Central memory CD8-positive, alpha-beta T cell (primary cell): ENCODE measurements at regions not wholly inside any gene's neighbourhood (a gene's known extent, or its start where the extent isn't known, plus 50 kb on each side); places are given as distances from the start of the nearest gene placed in this dataset.

Experiments used
- ATAC-seq: fragments of 150-1000 bp; cut with Tn5 transposase; replicated peaks from 2 replicates; pipeline ENCODE4 v1.10.0; 2022; ENCODE audit warnings: mild to moderate bottlenecking, moderate FRiP score, moderate number of reproducible peaks; ENCODE audit not compliant: poor library complexity, severe bottlenecking; ENCODE audit errors: extremely low read depth
- DNase-seq, 2 donors: peaks; one replicate each; pipeline ENCODE4 v3.0.0; 2021; ENCODE audit warnings: low spot score in 2 of 2
- H3K27ac Mint-ChIP-seq: one replicate; pipeline ENCODE4 v1.8.0; 2022; ENCODE audit warnings: low read depth, mild to moderate bottlenecking, moderate library complexity, mixed read lengths
- H3K27me3 Mint-ChIP-seq: one replicate; pipeline ENCODE4 v1.8.0; 2022; ENCODE audit warnings: mixed read lengths
- H3K36me3 Mint-ChIP-seq: one replicate; pipeline ENCODE4 v1.8.0; 2022; ENCODE audit warnings: mild to moderate bottlenecking, moderate library complexity, mixed read lengths; ENCODE audit not compliant: insufficient read depth
- H3K4me1 Mint-ChIP-seq: one replicate; pipeline ENCODE4 v1.8.0; 2022; ENCODE audit warnings: mixed read lengths
- H3K4me3 Mint-ChIP-seq: one replicate; pipeline ENCODE4 v1.8.0; 2022; ENCODE audit warnings: mild to moderate bottlenecking, moderate library complexity, mixed read lengths
- H3K9me3 Mint-ChIP-seq: one replicate; pipeline ENCODE4 v1.8.0; 2022; ENCODE audit warnings: mixed read lengths

GRCh38 chr16:86327321-86327720, 183.0 kb upstream of the FOXF1 start:
- Mint-ChIP-seq H3K4me3 (no peak overlapping the region), H3K27ac (no peak overlapping the region), H3K36me3 (peaks cover 1% of the 10 kb centered on the region), H3K4me1 (no peaks in the 10 kb centered on the region), H3K27me3 (peaks cover 41% of the 10 kb centered on the region), H3K9me3 (no peaks in the 10 kb centered on the region)
- ATAC-seq (no peak), DNase-seq (no peak)

GRCh38 chr16:86330906-86331305, 179.4 kb upstream of the FOXF1 start:
- ATAC-seq: no peak
- no peaks in the 10 kb centered on the region for H3K9me3 Mint-ChIP-seq
- no peak overlapping the region for H3K4me3 Mint-ChIP-seq
- no peak overlapping the region for H3K27ac Mint-ChIP-seq
- H3K27me3 Mint-ChIP-seq: peaks cover 59% of the 10 kb centered on the region
- H3K36me3 Mint-ChIP-seq: no peaks in the 10 kb centered on the region
- DNase-seq: no peak
- H3K4me1 Mint-ChIP-seq: no peaks in the 10 kb centered on the region

DNA sequence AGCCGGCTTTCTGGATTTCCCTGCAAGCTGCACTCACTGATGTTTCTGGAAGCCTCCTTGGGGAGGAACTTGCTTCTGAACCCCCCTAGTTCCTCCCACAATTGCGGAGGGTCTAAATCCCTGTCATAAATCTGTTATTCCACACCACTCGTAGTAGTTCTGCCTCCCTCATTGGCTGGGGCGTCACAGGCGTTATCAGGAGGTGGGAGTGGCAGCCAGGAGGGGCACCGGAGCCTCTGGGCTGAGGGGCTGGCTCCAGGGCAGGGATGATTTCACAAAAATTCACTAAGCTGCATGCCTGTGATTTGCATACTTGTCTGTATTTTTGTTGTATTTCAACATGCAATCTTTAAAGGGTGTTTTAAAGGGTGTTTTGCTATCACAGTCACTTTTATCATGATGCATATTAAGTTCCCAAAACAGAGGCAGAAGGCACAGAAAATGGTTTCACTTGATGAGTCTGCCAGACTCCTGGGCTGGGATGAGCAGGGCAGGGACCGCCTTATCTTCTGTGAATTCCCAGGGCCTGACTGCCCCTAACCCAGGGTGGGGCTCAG, 176.2 kb upstream of the FOXF1 start:
- Mint-ChIP-seq H3K36me3 (no peaks in the 10 kb centered on the region), H3K27me3 (peaks cover 52% of the 10 kb centered on the region), H3K9me3 (peaks cover 6% of the 10 kb centered on the region), H3K27ac (no peak overlapping the region), H3K4me1 (no peaks in the 10 kb centered on the region), H3K4me3 (no peak overlapping the region)
- DNase-seq (no peak), ATAC-seq (no peak)

- Mint-ChIP-seq H3K27ac (no peak overlapping the region), H3K4me1 (no peaks in the 10 kb centered on the region), H3K9me3 (peaks cover 10% of the 10 kb centered on the region), H3K27me3 (peaks cover 54% of the 10 kb centered on the region), H3K36me3 (no peaks in the 10 kb centered on the region), H3K4me3 (no peak overlapping the region)
- ATAC-seq (no peak), DNase-seq (no peak)
Measured at GRCh38 chr16:86335266-86336172, 174.8 kb upstream of the FOXF1 start.

DNA sequence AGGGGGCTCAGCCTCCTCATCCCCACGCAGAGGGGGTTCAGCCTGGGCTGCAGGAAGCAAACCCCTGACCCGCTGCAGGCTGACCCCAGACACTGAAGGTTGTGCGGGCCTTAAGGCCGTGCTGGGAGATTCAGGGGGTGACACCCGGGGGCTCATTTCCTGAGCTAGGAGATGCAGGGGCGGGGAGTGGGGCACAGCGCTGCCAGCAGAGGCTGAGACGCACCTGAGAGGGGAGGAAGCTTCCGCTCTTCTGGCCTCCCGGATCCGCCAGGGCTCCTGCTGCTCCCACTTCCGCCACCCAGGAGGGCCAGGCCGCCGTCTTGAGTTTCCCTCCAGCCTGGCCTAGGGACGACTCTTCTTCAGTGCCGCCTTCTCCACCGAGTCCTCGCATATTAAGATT, 173.2 kb upstream of the FOXF1 start:
- peaks cover 10% of the 10 kb centered on the region for H3K9me3 Mint-ChIP-seq
- ATAC-seq (no peak), DNase-seq (no peak)
- no peak overlapping the region for H3K4me3 Mint-ChIP-seq
- H3K4me1 Mint-ChIP-seq: no peaks in the 10 kb centered on the region
- H3K27ac Mint-ChIP-seq: no peak overlapping the region
- H3K36me3 Mint-ChIP-seq: no peaks in the 10 kb centered on the region
- peaks cover 64% of the 10 kb centered on the region for H3K27me3 Mint-ChIP-seq

DNA sequence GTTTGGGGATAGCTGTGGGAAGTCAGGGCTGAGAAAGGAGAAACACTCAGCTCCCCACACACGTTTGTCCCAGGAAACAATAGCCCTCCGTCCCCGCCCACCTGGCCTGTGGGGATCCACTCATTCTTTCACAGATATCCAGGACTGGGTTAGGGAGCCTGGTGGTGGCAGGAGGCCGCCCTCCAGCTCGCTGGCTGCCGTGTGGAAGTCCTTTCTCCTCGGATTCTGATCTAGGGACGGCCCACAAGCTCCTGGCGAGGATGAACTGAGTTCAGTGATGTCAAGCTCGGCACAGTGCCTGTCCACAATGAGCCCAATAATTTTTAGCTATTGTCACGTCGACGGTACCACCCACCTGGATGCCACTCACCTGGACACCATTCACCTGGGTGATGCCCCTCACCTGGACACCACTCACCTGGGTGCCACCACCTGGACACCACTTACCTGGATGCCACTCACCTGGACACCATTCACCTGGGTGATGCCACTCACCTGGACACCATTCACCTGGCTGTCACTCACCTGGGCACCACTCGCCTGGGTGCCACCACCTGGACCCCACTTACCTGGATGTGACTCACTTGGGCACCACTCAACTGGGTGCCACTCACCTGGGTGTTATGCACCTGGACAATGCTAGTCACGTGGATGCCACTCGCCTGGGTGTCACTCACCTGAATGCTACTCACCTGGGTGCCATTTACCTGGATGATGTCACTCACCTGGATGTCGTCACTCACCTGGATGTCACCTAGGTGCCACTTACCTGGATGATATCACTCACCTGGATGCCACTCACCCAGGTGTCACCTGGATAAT, 172.5 kb upstream of the FOXF1 start:
- no peak for ATAC-seq

DNA sequence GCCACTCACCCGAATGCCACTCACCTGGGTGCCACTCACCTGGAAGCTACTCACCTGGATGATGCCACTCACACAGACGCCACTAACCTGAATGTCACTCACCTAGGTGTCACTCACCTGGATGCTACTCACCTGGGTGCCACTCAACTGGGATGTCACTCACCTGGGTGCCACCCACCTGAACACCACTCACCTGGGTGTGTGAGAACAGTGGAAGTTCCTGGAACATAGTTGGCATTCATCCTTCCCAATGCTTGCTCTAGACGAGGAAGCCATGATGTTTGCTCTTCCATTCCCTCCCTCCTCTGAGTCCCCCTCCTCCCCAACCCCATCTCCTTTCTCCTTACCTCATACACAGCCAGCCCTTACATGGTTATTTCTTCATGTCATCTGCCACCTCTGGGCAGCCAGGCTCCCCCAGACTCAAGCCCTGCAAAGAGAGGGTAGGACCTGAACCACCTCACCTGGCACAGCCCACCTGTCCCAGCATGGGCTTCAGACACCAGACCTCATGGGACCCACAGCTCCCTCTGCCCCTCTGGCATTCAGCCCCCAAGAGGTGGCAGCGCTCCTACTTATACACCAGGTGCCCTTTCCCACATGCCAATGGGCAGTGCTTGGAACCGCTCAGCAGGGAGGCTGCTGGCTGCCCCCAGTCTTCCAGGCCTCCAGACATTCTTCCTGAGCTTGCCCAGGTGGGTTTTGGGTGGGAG, 171.8 kb upstream of the FOXF1 start:
- peak overlapping the region; percentile 66 for H3K27ac Mint-ChIP-seq
- H3K9me3 Mint-ChIP-seq: peaks cover 10% of the 10 kb centered on the region
- H3K4me1 Mint-ChIP-seq: peaks cover 4% of the 10 kb centered on the region
- no peaks in the 10 kb centered on the region for H3K36me3 Mint-ChIP-seq
- peaks cover 65% of the 10 kb centered on the region for H3K27me3 Mint-ChIP-seq
- no peak overlapping the region for H3K4me3 Mint-ChIP-seq
- DNase-seq: no peak
- no peak for ATAC-seq

More for the DNA sequence above, 172.5 kb upstream of the FOXF1 start:
- Mint-ChIP-seq H3K36me3 (no peaks in the 10 kb centered on the region), H3K27me3 (peaks cover 65% of the 10 kb centered on the region), H3K4me1 (no peaks in the 10 kb centered on the region), H3K9me3 (peaks cover 10% of the 10 kb centered on the region), H3K27ac (no peak overlapping the region), H3K4me3 (no peak overlapping the region)
- no peak for DNase-seq

GRCh38 chr16:86342161-86342834, 168.0 kb upstream of the FOXF1 start:
- Mint-ChIP-seq H3K4me3 (no peak overlapping the region), H3K27ac (no peak overlapping the region), H3K27me3 (peaks cover 89% of the 10 kb centered on the region), H3K9me3 (peaks cover 10% of the 10 kb centered on the region), H3K36me3 (no peaks in the 10 kb centered on the region), H3K4me1 (peaks cover 4% of the 10 kb centered on the region)
- DNase-seq (no peak), ATAC-seq (no peak)

DNA sequence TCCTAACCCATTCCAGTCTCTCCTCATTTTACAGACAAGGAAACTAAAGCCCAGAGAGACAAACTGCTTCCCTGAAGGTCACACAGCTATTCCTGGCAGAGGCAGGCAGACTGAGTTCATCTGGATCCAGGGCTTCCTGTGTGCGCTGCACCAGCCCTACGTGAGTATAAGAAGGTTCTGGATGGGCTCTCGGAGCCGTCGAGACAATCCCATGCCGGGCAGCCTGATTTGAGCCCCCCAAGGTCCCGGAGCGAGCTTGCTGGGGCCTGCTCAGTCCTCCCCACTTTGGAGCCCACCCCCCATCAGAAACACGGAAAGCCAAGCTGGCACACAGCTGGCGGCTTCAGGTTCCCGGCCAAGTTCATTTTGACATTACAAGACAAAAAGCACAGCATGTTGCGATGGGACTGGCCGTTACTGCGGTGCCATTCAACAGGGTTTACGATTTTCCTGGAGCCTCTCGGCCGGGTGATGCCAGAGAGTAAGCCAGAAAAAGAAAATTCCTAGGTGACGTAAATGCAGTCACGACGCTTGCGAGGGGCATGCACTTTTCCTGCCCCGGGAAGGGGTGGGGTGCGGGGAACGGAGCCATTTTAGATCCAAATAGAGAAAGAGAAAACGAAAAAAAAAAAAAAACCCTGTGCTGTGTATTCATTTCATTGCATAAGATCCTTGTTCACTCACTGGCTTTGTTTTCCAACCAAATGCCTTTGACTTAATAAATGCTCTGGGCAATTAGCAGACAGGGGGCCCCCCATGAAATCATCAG, 167.1 kb upstream of the FOXF1 start:
- Mint-ChIP-seq H3K36me3 (no peaks in the 10 kb centered on the region), H3K4me3 (no peak overlapping the region), H3K9me3 (peaks cover 10% of the 10 kb centered on the region), H3K4me1 (peaks cover 4% of the 10 kb centered on the region), H3K27ac (no peak overlapping the region), H3K27me3 (peaks cover 94% of the 10 kb centered on the region)
- DNase-seq (no peak), ATAC-seq (no peak)

DNA sequence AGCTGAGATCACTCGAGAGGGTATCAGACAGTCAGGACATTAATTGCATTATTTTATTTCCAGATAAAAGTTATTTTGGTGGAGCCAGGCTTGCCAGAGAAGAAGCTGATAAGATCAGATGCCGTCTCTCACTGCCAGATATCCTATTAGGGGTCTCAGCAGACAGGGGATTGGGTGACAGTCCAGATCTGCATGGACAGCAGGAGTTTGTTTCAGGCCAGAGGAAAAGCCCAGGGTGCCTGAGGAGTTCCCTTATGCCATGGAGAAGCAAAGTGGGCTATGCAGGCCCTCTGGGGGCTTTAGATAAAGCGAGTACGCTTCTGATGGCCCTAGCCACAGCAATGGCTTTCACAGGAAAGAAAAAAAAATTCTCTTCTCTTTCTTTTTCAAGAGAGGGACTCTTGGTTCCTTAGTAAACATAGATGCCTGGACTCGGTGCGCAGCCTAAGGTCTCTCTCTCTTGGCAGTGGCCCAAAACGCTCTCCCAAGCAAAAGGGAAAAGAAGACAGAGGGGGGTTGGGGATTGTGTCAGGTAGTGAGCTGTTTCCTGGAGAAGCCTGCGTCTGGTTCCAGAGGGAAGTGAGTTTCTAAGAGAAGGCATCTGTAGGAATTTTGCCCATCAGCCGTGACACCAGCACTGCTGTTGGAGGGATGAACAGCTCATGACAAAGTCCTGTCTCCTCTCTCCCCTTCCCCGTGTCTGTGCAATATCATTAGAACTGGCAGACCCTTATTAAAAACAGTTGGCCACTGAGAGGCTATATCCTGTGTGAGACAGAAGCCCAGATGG, 166.3 kb upstream of the FOXF1 start:
- ATAC-seq (no peak), DNase-seq (no peak)
- no peak overlapping the region for H3K27ac Mint-ChIP-seq
- H3K27me3 Mint-ChIP-seq: peaks cover 96% of the 10 kb centered on the region
- H3K4me1 Mint-ChIP-seq: peaks cover 4% of the 10 kb centered on the region
- no peak overlapping the region for H3K4me3 Mint-ChIP-seq
- peaks cover 4% of the 10 kb centered on the region for H3K9me3 Mint-ChIP-seq
- H3K36me3 Mint-ChIP-seq: no peaks in the 10 kb centered on the region

GRCh38 chr16:86344586-86344871, 165.8 kb upstream of the FOXF1 start:
- Mint-ChIP-seq H3K27ac (no peak overlapping the region), H3K27me3 (peaks cover 96% of the 10 kb centered on the region)

More at GRCh38 chr16:86344586-86344871, 165.8 kb upstream of the FOXF1 start:
- ATAC-seq: no peak
- Mint-ChIP-seq H3K4me3 (no peak overlapping the region), H3K9me3 (peaks cover 4% of the 10 kb centered on the region), H3K4me1 (peaks cover 4% of the 10 kb centered on the region), H3K36me3 (no peaks in the 10 kb centered on the region)
- no peak for DNase-seq
